Immature natural killer cell (primary cell): ENCODE measurements at regions not wholly inside any gene's neighbourhood (a gene's known extent, or its start where the extent isn't known, plus 50 kb on each side); places are given as distances from the start of the nearest gene placed in this dataset.
"Not testable (repeated sequence)": the region's sequence is repeated elsewhere in the genome, so short reads cannot be mapped to it uniquely, and the experiment has no call there.

Experiments used
- DNase-seq, 3 donors: peaks; one replicate each; pipeline ENCODE4 v3.0.0; 2022; ENCODE audit warnings: mixed read lengths in 1 of 3
- H3K27ac Mint-ChIP-seq, 6 donors: one replicate each; pipeline ENCODE4 v1.8.0; 2020; ENCODE audit warnings: mixed read lengths in 6 of 6, mild to moderate bottlenecking in 5 of 6, inconsistent platforms in 4 of 6, moderate library complexity in 3 of 6
- H3K27me3 Mint-ChIP-seq, 3 donors: one replicate each; pipeline ENCODE4 v1.8.0; 2020 to 2021; ENCODE audit warnings: low read depth in 3 of 3, mild to moderate bottlenecking in 3 of 3, mixed read lengths in 3 of 3, moderate library complexity in 3 of 3, inconsistent platforms in 1 of 3
- H3K36me3 Mint-ChIP-seq, 3 donors: one replicate each; pipeline ENCODE4 v1.8.0; 2020; ENCODE audit warnings: mixed read lengths in 3 of 3, inconsistent platforms in 2 of 3, mild to moderate bottlenecking in 2 of 3
- H3K4me1 Mint-ChIP-seq, 2 donors: one replicate each; pipeline ENCODE4 v1.8.0; 2020; ENCODE audit warnings: inconsistent platforms in 2 of 2, mild to moderate bottlenecking in 2 of 2, mixed read lengths in 2 of 2, moderate library complexity in 1 of 2
- H3K4me3 Mint-ChIP-seq, 5 donors: one replicate each; pipeline ENCODE4 v1.8.0; 2020; ENCODE audit warnings: mild to moderate bottlenecking in 5 of 5, mixed read lengths in 5 of 5, inconsistent platforms in 3 of 5, moderate library complexity in 3 of 5
- H3K9me3 Mint-ChIP-seq, 6 donors: one replicate each; pipeline ENCODE4 v1.8.0; 2020; ENCODE audit warnings: mild to moderate bottlenecking in 6 of 6, mixed read lengths in 6 of 6, inconsistent platforms in 4 of 6, moderate library complexity in 3 of 6

DNA sequence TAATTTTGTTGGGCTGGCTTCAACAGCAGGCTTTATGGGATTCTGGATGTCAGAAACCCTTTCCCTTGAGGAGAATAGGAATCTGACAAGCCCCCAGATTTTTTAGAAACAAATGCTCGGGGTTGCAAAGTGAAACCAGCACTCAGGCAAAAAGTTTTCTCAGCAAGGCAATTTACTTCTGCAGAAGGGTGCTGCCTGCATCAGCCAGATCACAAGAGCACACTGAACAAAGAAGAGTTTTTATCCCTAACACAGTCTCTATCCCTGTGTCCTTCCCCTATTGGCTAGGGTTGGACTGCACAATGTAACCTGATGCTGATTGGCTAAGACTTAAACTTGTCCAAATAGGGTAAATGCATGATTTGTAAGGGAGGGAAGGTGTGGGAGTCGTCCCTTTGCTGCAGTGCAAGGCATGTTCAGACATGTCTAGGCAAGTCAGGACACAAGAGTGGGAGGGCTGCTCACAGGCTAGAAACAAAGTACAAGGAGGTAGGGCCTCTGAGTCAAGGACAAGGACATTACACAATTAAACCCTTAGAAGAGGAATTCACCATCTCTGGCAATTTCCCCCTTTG, 175.8 kb downstream of the CCNG2 start:
- Mint-ChIP-seq H3K36me3 (peaks cover 0 to 4% (median 4%) of the 10 kb centered on the region in 3 donors), H3K27ac (no peak overlapping the region), H3K9me3 (peaks cover 7 to 38% (median 12%) of the 10 kb centered on the region in 6 donors)

DNA sequence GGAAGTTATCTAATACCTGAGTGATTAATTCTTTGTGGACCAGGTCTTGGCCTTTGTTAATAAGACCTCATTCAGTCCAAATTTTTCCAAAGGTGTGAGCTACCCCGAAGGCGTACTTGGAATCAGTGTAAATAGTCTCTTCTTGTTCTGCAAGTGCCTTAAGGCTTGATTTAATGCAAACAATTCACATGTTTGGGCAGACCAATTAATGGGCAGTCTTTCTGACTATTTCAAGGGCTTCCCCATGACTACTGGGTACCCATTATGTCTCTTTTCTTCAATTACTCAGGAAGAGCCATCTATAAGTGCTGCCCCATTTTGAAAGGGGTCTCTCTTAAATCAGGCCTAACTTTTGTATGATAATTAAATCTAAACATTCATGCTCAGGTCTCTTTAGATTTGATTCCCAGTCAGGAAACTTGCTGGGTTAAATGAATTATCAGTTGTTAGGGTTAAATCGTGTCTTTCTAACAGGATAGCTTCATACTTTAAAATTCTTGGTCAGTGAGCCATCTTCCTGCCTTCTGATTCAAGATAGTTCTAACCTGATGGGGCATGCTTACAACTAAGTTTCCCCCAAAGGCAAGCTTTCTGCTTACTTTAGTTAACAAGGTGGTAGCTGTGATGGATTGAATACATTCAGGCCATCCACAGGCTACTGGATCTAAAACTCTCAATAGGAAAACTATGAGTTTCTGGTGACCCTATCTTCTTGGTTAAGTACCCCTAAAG, 179.6 kb downstream of the CCNG2 start:
- peaks cover 0 to 4% (median 0%) of the 10 kb centered on the region in 3 donors for H3K36me3 Mint-ChIP-seq
- no peaks in the 10 kb centered on the region for H3K4me1 Mint-ChIP-seq
- H3K27ac Mint-ChIP-seq, result no peak overlapping the region
- H3K4me3 Mint-ChIP-seq, result no peak overlapping the region
- no peak for DNase-seq
- peaks cover 15 to 28% (median 16%) of the 10 kb centered on the region in 6 donors for H3K9me3 Mint-ChIP-seq
- peaks cover 0 to 2% (median 1%) of the 10 kb centered on the region in 3 donors for H3K27me3 Mint-ChIP-seq

More for the DNA sequence above, 175.8 kb downstream of the CCNG2 start:
- no peak for DNase-seq
- peaks cover 0 to 1% (median 0%) of the 10 kb centered on the region in 3 donors for H3K27me3 Mint-ChIP-seq
- no peak overlapping the region for H3K4me3 Mint-ChIP-seq
- no peaks in the 10 kb centered on the region for H3K4me1 Mint-ChIP-seq

DNA sequence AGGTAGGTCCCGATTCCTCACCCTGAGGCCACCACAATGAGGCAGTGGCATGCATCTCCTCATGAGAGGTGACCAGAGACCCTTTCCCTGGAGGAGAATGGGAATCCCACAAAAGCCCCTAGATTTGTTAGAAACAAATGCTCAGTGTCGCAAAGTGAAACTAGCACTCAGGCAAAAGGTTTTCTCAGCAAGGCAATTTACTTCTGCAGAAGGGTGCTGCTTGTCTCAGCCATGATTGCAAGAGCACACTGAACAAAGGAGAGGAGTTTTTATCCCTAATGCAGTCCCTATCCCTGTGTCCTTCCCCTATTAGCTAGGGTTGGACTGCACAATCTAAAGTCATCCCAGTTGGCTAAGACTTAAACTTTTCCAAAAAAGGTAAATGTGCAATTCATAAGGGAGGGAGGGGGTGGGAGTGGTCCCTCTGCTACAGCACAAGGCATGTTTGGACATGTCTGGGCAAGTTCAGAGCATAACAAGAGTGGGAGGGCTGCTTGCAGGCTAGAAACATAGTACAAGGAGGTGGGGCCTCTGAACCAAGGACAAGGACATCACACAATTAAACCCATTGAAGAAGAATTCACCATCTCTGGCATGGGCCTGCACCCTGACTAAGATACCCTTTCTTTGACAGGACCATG, 185.3 kb downstream of the CCNG2 start:
- H3K9me3 Mint-ChIP-seq, result peaks cover 20 to 27% (median 21%) of the 10 kb centered on the region in 6 donors
- no peak overlapping the region for H3K27ac Mint-ChIP-seq
- no peak overlapping the region for H3K4me3 Mint-ChIP-seq
- DNase-seq, result no peak
- H3K4me1 Mint-ChIP-seq, result no peaks in the 10 kb centered on the region
- H3K27me3 Mint-ChIP-seq, result peaks cover 0 to 5% (median 2%) of the 10 kb centered on the region in 3 donors
- no peaks in the 10 kb centered on the region for H3K36me3 Mint-ChIP-seq

DNA sequence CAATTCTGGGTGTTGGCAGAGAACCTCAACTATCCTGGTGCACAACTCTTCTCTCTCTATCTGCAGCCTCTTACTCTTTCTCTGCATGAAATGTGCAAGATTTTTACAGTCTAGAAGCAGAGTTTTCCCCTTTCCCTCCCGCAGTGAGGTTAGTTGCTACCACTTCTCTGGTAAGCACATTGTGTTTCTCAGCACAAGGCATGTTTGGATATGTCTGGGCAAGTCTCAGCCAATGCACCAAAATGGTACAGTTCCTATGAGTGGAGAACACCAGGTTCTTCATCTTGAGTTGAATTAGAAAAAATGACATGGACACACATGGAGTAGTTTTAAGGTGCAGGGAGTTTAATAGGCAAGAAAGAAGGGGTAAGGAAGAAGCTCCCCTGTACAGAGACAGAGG, 187.0 kb downstream of the CCNG2 start:
- Mint-ChIP-seq H3K4me3 (no peak overlapping the region), H3K27ac (no peak overlapping the region), H3K27me3 (peaks cover 0 to 3% (median 2%) of the 10 kb centered on the region in 3 donors), H3K4me1 (no peaks in the 10 kb centered on the region), H3K36me3 (no peaks in the 10 kb centered on the region), H3K9me3 (peaks cover 20 to 27% (median 21%) of the 10 kb centered on the region in 6 donors)
- DNase-seq, result no peak

DNA sequence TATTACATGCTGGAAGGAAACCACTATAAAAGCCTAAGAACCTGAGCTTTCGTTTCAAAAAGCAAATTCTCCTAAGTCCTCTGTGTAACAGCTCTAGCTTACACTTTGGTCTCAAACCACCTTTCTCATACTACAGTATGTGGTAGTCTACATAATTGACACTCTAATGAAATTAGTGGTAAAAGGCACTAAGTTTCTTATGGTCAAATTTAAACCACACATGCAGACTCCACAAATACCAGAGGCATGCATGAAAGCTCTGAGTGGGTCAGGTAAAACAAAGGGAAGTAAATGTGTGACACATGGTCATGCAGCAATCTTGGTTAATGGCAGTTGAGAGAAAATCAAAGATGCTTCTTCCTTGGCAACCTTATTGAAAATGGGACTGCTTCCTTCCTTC, 187.8 kb downstream of the CCNG2 start:
- H3K9me3 Mint-ChIP-seq, result peaks cover 17 to 27% (median 20%) of the 10 kb centered on the region in 6 donors

GRCh38 chr4:77347351-77347966, 190.5 kb downstream of the CCNG2 start:
- no peak overlapping the region for H3K4me3 Mint-ChIP-seq
- no peaks in the 10 kb centered on the region for H3K4me1 Mint-ChIP-seq
- no peak for DNase-seq
- no peak overlapping the region for H3K27ac Mint-ChIP-seq
- peaks cover 0 to 3% (median 0%) of the 10 kb centered on the region in 3 donors for H3K27me3 Mint-ChIP-seq
- peaks cover 3 to 10% (median 7%) of the 10 kb centered on the region in 6 donors for H3K9me3 Mint-ChIP-seq
- H3K36me3 Mint-ChIP-seq, result no peaks in the 10 kb centered on the region

More for the DNA sequence above, 187.8 kb downstream of the CCNG2 start:
- H3K4me3 Mint-ChIP-seq, result no peak overlapping the region
- no peaks in the 10 kb centered on the region for H3K4me1 Mint-ChIP-seq
- H3K27ac Mint-ChIP-seq, result no peak overlapping the region
- no peaks in the 10 kb centered on the region for H3K36me3 Mint-ChIP-seq
- DNase-seq, result no peak
- H3K27me3 Mint-ChIP-seq, result peaks cover 0 to 3% (median 2%) of the 10 kb centered on the region in 3 donors

- no peak for DNase-seq
- peaks cover 0 to 2% (median 0%) of the 10 kb centered on the region in 3 donors for H3K27me3 Mint-ChIP-seq
- no peaks in the 10 kb centered on the region for H3K4me1 Mint-ChIP-seq
- no peak overlapping the region for H3K4me3 Mint-ChIP-seq
- peaks cover 0 to 2% (median 0%) of the 10 kb centered on the region in 6 donors for H3K9me3 Mint-ChIP-seq
- no peak overlapping the region for H3K27ac Mint-ChIP-seq
- no peaks in the 10 kb centered on the region for H3K36me3 Mint-ChIP-seq
These were observed 191.8 kb downstream of the CCNG2 start for GRCh38 chr4:77348815-77349214.

DNA sequence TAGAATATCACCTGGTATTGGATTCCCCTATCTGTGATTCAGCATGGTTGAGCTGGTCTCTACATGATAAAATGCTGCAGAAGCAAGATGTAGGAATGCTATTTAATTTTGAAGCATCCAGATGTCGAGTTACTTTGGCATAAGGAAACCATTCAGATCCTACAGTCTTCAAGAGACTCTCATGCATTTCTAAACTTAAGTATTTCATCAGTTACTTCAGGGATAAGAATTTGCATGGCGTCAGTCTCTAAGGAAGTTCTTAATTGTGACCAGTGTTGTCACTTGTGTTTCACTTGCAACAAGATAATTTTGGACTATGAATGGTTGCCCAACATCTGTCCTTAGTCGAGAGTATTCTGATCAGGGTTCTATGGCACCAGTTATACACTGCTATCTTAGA, 192.4 kb downstream of the CCNG2 start:
- no peaks in the 10 kb centered on the region for H3K36me3 Mint-ChIP-seq
- H3K9me3 Mint-ChIP-seq, result peaks cover 0 to 2% (median 0%) of the 10 kb centered on the region in 6 donors
- no peak overlapping the region for H3K4me3 Mint-ChIP-seq
- H3K27me3 Mint-ChIP-seq, result no peaks in the 10 kb centered on the region
- no peak overlapping the region for H3K27ac Mint-ChIP-seq
- no peak for DNase-seq
- no peaks in the 10 kb centered on the region for H3K4me1 Mint-ChIP-seq

GRCh38 chr4:77349796-77350195, 192.8 kb downstream of the CCNG2 start:
- Mint-ChIP-seq H3K4me1 (no peaks in the 10 kb centered on the region), H3K4me3 (no peak overlapping the region), H3K36me3 (no peaks in the 10 kb centered on the region), H3K27me3 (no peaks in the 10 kb centered on the region), H3K27ac (no peak overlapping the region), H3K9me3 (peaks cover 0 to 2% (median 0%) of the 10 kb centered on the region in 6 donors)
- DNase-seq, result no peak

- DNase-seq, result no peak
- Mint-ChIP-seq H3K27me3 (no peaks in the 10 kb centered on the region), H3K27ac (no peak overlapping the region), H3K36me3 (no peaks in the 10 kb centered on the region), H3K4me3 (no peak overlapping the region), H3K4me1 (no peaks in the 10 kb centered on the region), H3K9me3 (no peaks in the 10 kb centered on the region)
These were observed 195.2 kb downstream of the CCNG2 start for GRCh38 chr4:77352192-77352591.

DNA sequence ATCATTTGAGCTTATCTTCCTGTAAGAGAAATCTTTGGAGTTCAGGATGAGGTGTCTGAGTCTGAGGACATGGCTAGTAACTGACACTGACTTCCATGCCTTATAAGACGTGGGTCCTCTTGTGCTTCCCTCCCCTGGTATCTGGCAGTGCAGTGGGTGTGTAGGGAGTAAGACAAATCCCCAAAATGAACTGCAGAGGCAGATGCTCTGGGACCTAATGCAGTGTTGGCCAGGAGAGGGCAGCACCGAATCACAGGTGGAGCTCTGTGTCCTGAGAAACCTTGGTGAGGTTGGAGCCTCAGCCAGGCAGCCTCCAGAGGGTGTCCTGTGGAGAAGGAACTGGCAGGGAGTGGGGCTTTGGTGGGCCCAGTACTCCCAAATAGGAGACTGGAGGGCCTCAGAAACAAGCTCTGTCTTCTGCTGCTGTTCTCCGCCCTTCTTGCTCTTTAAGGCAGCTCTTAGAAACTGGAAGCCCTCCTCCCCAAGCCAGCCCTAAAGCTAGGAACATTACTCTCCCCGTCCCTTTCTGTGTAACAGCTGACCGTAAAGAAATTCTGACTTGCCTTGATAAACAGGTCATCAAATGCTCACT, 196.8 kb downstream of the CCNG2 start:
- not testable (repeated sequence) for H3K4me1 Mint-ChIP-seq, H3K36me3 Mint-ChIP-seq, H3K4me3 Mint-ChIP-seq, H3K9me3 Mint-ChIP-seq, DNase-seq, H3K27ac Mint-ChIP-seq, H3K27me3 Mint-ChIP-seq

- H3K4me3 Mint-ChIP-seq, result no peak overlapping the region
- no peak for DNase-seq
- no peaks in the 10 kb centered on the region for H3K4me1 Mint-ChIP-seq
- H3K27ac Mint-ChIP-seq, result no peak overlapping the region
- H3K9me3 Mint-ChIP-seq, result no peaks in the 10 kb centered on the region
- no peaks in the 10 kb centered on the region for H3K27me3 Mint-ChIP-seq
- H3K36me3 Mint-ChIP-seq, result no peaks in the 10 kb centered on the region
These were observed 197.5 kb downstream of the CCNG2 start for GRCh38 chr4:77354550-77354949.

GRCh38 chr4:77355731-77356130, 198.7 kb downstream of the CCNG2 start:
- no peaks in the 10 kb centered on the region for H3K4me1 Mint-ChIP-seq
- no peaks in the 10 kb centered on the region for H3K27me3 Mint-ChIP-seq
- no peak overlapping the region for H3K27ac Mint-ChIP-seq
- no peaks in the 10 kb centered on the region for H3K9me3 Mint-ChIP-seq
- no peak overlapping the region for H3K4me3 Mint-ChIP-seq
- DNase-seq, result no peak
- no peaks in the 10 kb centered on the region for H3K36me3 Mint-ChIP-seq
